HEK293 (cell line): ENCODE measurements at regions not wholly inside any gene's neighbourhood (a gene's known extent, or its start where the extent isn't known, plus 50 kb on each side); places are given as distances from the start of the nearest gene placed in this dataset.
A peak's percentile ranks its signal among the peaks of the same experiment; 100 is the strongest.

Experiments
- BCL11A ChIP-seq: fragments of 450-650 bp; formaldehyde crosslinking; IDR thresholded peaks from 2 replicates; pipeline ENCODE4 v1.5.1; 2016; ENCODE audit warnings: low read depth, missing biosample characterization, missing genetic modification characterization
- BCL11B ChIP-seq: fragments of 450-650 bp; formaldehyde crosslinking; IDR thresholded peaks from 2 replicates; pipeline ENCODE4 v1.5.1; 2016; ENCODE audit warnings: low read depth, missing biosample characterization, missing genetic modification characterization
- GFI1B ChIP-seq: fragments of 450-650 bp; formaldehyde crosslinking; IDR thresholded peaks from 2 replicates; pipeline ENCODE4 v1.5.1; 2016; ENCODE audit warnings: missing biosample characterization, missing genetic modification characterization
- OVOL3 ChIP-seq: fragments of 450-650 bp; formaldehyde crosslinking; IDR thresholded peaks from 2 replicates; pipeline ENCODE4 v1.5.1; 2016; ENCODE audit warnings: missing biosample characterization, missing genetic modification characterization
- ZBTB8A ChIP-seq: fragments of 450-650 bp; formaldehyde crosslinking; IDR thresholded peaks from 2 replicates; pipeline ENCODE4 v1.5.1; 2016; ENCODE audit warnings: missing biosample characterization, missing genetic modification characterization
- ZFHX2 ChIP-seq: fragments of 450-650 bp; formaldehyde crosslinking; conservative IDR thresholded peaks from 2 replicates; pipeline ENCODE4 v1.5.1; 2016; ENCODE audit warnings: missing biosample characterization, missing genetic modification characterization
- ZFP3 ChIP-seq: fragments of 450-650 bp; formaldehyde crosslinking; IDR thresholded peaks from 2 replicates; pipeline ENCODE4 v1.5.1; 2016; ENCODE audit warnings: low read depth, missing biosample characterization, missing genetic modification characterization
- ZIC2 ChIP-seq: fragments of 450-650 bp; formaldehyde crosslinking; IDR thresholded peaks from 2 replicates; pipeline ENCODE4 v1.5.1; 2016; ENCODE audit warnings: missing biosample characterization, missing genetic modification characterization
- ZNF121 ChIP-seq: fragments of 450-650 bp; formaldehyde crosslinking; IDR thresholded peaks from 2 replicates; pipeline ENCODE4 v1.5.1; 2016; ENCODE audit warnings: missing biosample characterization, missing genetic modification characterization
- ZNF133 ChIP-seq: fragments of 450-650 bp; formaldehyde crosslinking; IDR thresholded peaks from 2 replicates; pipeline ENCODE4 v1.5.1; 2016; ENCODE audit warnings: missing biosample characterization, missing genetic modification characterization
- ZNF157 ChIP-seq: fragments of 450-650 bp; formaldehyde crosslinking; IDR thresholded peaks from 2 replicates; pipeline ENCODE4 v1.5.1; 2016; ENCODE audit warnings: missing biosample characterization, missing genetic modification characterization
- ZNF19 ChIP-seq: fragments of 450-650 bp; formaldehyde crosslinking; IDR thresholded peaks from 2 replicates; pipeline ENCODE4; 2016; ENCODE audit warnings: missing biosample characterization, missing genetic modification characterization, low read depth
- ZNF239 ChIP-seq: fragments of 450-650 bp; formaldehyde crosslinking; IDR thresholded peaks from 2 replicates; pipeline ENCODE4 v1.5.1; 2016; ENCODE audit warnings: missing biosample characterization, missing genetic modification characterization
- ZNF24 ChIP-seq: fragments of 450-650 bp; formaldehyde crosslinking; IDR thresholded peaks from 2 replicates; pipeline ENCODE4 v1.5.1; 2016; ENCODE audit warnings: missing biosample characterization, missing genetic modification characterization
- ZNF391 ChIP-seq: fragments of 450-650 bp; formaldehyde crosslinking; IDR thresholded peaks from 2 replicates; pipeline ENCODE4 v1.5.1; 2016; ENCODE audit warnings: low read depth, missing biosample characterization, missing genetic modification characterization, borderline replicate concordance
- ZNF426 ChIP-seq: fragments of 450-650 bp; formaldehyde crosslinking; IDR thresholded peaks from 2 replicates; pipeline ENCODE4 v1.5.1; 2017; ENCODE audit warnings: missing biosample characterization, missing genetic modification characterization, mild to moderate bottlenecking, inconsistent platforms, moderate library complexity
- ZNF530 ChIP-seq: fragments of 450-650 bp; formaldehyde crosslinking; IDR thresholded peaks from 2 replicates; pipeline ENCODE4 v1.5.1; 2016; ENCODE audit warnings: low read depth, missing biosample characterization, missing genetic modification characterization
- ZNF555 ChIP-seq: fragments of 450-650 bp; formaldehyde crosslinking; conservative IDR thresholded peaks from 2 replicates; pipeline ENCODE4 v1.5.1; 2017; ENCODE audit warnings: missing biosample characterization, mild to moderate bottlenecking, missing genetic modification characterization, inconsistent platforms
- ZNF560 ChIP-seq: fragments of 450-650 bp; formaldehyde crosslinking; IDR thresholded peaks from 2 replicates; pipeline ENCODE4 v1.5.1; 2017; ENCODE audit warnings: missing biosample characterization, missing genetic modification characterization, borderline replicate concordance
- ZNF610 ChIP-seq: fragments of 450-650 bp; formaldehyde crosslinking; IDR thresholded peaks from 2 replicates; pipeline ENCODE4 v1.5.1; 2016; ENCODE audit warnings: missing biosample characterization, missing genetic modification characterization, borderline replicate concordance
- ZNF623 ChIP-seq: fragments of 450-650 bp; formaldehyde crosslinking; IDR thresholded peaks from 2 replicates; pipeline ENCODE4 v1.5.1; 2016; ENCODE audit warnings: missing biosample characterization, missing genetic modification characterization
- ZNF654 ChIP-seq: fragments of 450-650 bp; formaldehyde crosslinking; IDR thresholded peaks from 2 replicates; pipeline ENCODE4 v1.5.1; 2016; ENCODE audit warnings: low read depth, missing biosample characterization, missing genetic modification characterization
- ZNF837 ChIP-seq: fragments of 450-650 bp; formaldehyde crosslinking; IDR thresholded peaks from 2 replicates; pipeline ENCODE4 v1.5.1; 2016; ENCODE audit warnings: missing biosample characterization, missing genetic modification characterization
- ZSCAN30 ChIP-seq: fragments of 450-650 bp; IDR thresholded peaks from 2 replicates; pipeline ENCODE4 v1.5.1; 2018; ENCODE audit warnings: missing biosample characterization, mild to moderate bottlenecking, missing genetic modification characterization, moderate library complexity
- ZXDB ChIP-seq: fragments of 450-650 bp; formaldehyde crosslinking; IDR thresholded peaks from 2 replicates; pipeline ENCODE4 v1.5.1; 2016; ENCODE audit warnings: missing biosample characterization, missing genetic modification characterization
- TF ChIP-seq, protein P1 (sequence below): fragments of 450-650 bp; formaldehyde crosslinking; IDR thresholded peaks from 2 replicates; pipeline ENCODE4 v1.5.1; 2017; ENCODE audit warnings: missing biosample characterization, missing genetic modification characterization
- TF ChIP-seq, protein P2 (sequence below): fragments of 450-650 bp; formaldehyde crosslinking; IDR thresholded peaks from 2 replicates; pipeline ENCODE4 v1.5.1; 2016; ENCODE audit warnings: missing biosample characterization, missing genetic modification characterization
- TF ChIP-seq, protein P3 (sequence below): fragments of 450-650 bp; formaldehyde crosslinking; conservative IDR thresholded peaks from 2 replicates; pipeline ENCODE4 v1.5.1; 2016; ENCODE audit warnings: low read depth, missing biosample characterization, missing genetic modification characterization
- TF ChIP-seq, protein P4 (sequence below): fragments of 450-650 bp; IDR thresholded peaks from 2 replicates; pipeline ENCODE4 v1.5.1; 2018; ENCODE audit warnings: missing biosample characterization, mild to moderate bottlenecking, missing genetic modification characterization
- TF ChIP-seq, protein P5 (sequence below): fragments of 450-650 bp; formaldehyde crosslinking; IDR thresholded peaks from 2 replicates; pipeline ENCODE4 v1.5.1; 2017; ENCODE audit warnings: missing biosample characterization, missing genetic modification characterization
- TF ChIP-seq, protein P6 (sequence below): fragments of 450-650 bp; formaldehyde crosslinking; IDR thresholded peaks from 2 replicates; pipeline ENCODE4 v1.5.1; 2016; ENCODE audit warnings: missing biosample characterization, missing genetic modification characterization, borderline replicate concordance

DNA sequence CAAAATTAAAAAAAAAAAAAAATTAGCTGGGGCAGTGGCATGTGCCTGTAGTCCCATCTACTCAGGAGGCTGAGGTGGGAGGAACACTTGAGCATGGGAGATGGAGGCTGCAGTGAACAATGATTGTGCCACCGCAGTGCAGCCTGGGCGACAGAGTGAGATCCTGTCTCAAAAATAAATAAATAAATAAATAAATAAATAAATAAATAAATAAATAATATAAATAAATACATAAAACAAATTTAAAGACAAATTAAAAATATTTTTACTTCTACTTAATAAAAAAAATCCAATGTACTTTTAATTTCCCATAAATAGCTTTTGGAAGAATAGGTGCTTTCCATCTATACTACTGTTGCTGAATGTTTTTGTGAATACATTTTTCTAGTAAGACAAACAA lies 598.4 kb upstream of the EDIL3 start (continued):
- TF ChIP-seq ZNF654 (tag by site-specific recombination) (peak; percentile 25; the same call in 1 of the 2 replicates), ZNF239 (tag by site-specific recombination) (no peak), BCL11A (tag by site-specific recombination) (no peak), GFI1B (tag by site-specific recombination) (no peak), OVOL3 (tag by site-specific recombination) (no peak), ZNF157 (tag by site-specific recombination) (no peak), ZFHX2 (no peak), ZNF426 (peak; percentile 85), ZNF560 (tag by site-specific recombination) (0 out of 2 replicates have a peak, but pooled peaks have one; percentile 27), ZNF133 (tag by site-specific recombination) (no peak), BCL11B (tag by site-specific recombination) (no peak), ZXDB (0 out of 2 replicates have a peak, but pooled peaks have one; percentile 35), ZNF623 (tag by site-specific recombination) (peak; percentile 68), ZSCAN30 (tag by site-specific recombination) (no peak), ZBTB8A (peak; percentile 74), ZIC2 (tag by site-specific recombination) (no peak), ZNF391 (tag by site-specific recombination) (no peak), ZFP3 (tag by site-specific recombination) (no peak), ZNF555 (tag by site-specific recombination) (peak; percentile 85), ZNF121 (tag by site-specific recombination) (no peak), ZNF530 (tag by site-specific recombination) (0 out of 2 replicates have a peak, but pooled peaks have one; percentile 13), ZNF24 (tag by site-specific recombination) (no peak), ZNF610 (tag by site-specific recombination) (no peak), ZNF19 (no peak), ZNF837 (tag by site-specific recombination) (no peak)
- TF ChIP-seq, protein P1, sequence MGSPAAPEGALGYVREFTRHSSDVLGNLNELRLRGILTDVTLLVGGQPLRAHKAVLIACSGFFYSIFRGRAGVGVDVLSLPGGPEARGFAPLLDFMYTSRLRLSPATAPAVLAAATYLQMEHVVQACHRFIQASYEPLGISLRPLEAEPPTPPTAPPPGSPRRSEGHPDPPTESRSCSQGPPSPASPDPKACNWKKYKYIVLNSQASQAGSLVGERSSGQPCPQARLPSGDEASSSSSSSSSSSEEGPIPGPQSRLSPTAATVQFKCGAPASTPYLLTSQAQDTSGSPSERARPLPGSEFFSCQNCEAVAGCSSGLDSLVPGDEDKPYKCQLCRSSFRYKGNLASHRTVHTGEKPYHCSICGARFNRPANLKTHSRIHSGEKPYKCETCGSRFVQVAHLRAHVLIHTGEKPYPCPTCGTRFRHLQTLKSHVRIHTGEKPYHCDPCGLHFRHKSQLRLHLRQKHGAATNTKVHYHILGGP (tag by site-specific recombination): no peak
- TF ChIP-seq, protein P2, sequence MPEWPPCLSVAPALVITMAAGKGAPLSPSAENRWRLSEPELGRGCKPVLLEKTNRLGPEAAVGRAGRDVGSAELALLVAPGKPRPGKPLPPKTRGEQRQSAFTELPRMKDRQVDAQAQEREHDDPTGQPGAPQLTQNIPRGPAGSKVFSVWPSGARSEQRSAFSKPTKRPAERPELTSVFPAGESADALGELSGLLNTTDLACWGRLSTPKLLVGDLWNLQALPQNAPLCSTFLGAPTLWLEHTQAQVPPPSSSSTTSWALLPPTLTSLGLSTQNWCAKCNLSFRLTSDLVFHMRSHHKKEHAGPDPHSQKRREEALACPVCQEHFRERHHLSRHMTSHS (tag by site-specific recombination): no peak
- TF ChIP-seq, protein P3, sequence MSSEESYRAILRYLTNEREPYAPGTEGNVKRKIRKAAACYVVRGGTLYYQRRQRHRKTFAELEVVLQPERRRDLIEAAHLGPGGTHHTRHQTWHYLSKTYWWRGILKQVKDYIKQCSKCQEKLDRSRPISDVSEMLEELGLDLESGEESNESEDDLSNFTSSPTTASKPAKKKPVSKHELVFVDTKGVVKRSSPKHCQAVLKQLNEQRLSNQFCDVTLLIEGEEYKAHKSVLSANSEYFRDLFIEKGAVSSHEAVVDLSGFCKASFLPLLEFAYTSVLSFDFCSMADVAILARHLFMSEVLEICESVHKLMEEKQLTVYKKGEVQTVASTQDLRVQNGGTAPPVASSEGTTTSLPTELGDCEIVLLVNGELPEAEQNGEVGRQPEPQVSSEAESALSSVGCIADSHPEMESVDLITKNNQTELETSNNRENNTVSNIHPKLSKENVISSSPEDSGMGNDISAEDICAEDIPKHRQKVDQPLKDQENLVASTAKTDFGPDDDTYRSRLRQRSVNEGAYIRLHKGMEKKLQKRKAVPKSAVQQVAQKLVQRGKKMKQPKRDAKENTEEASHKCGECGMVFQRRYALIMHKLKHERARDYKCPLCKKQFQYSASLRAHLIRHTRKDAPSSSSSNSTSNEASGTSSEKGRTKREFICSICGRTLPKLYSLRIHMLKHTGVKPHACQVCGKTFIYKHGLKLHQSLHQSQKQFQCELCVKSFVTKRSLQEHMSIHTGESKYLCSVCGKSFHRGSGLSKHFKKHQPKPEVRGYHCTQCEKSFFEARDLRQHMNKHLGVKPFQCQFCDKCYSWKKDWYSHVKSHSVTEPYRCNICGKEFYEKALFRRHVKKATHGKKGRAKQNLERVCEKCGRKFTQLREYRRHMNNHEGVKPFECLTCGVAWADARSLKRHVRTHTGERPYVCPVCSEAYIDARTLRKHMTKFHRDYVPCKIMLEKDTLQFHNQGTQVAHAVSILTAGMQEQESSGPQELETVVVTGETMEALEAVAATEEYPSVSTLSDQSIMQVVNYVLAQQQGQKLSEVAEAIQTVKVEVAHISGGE (tag by site-specific recombination): peak; percentile 71
- TF ChIP-seq, protein P4, sequence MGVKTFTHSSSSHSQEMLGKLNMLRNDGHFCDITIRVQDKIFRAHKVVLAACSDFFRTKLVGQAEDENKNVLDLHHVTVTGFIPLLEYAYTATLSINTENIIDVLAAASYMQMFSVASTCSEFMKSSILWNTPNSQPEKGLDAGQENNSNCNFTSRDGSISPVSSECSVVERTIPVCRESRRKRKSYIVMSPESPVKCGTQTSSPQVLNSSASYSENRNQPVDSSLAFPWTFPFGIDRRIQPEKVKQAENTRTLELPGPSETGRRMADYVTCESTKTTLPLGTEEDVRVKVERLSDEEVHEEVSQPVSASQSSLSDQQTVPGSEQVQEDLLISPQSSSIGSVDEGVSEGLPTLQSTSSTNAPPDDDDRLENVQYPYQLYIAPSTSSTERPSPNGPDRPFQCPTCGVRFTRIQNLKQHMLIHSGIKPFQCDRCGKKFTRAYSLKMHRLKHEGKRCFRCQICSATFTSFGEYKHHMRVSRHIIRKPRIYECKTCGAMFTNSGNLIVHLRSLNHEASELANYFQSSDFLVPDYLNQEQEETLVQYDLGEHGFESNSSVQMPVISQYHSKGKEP (tag by site-specific recombination): no peak
- TF ChIP-seq, protein P5, sequence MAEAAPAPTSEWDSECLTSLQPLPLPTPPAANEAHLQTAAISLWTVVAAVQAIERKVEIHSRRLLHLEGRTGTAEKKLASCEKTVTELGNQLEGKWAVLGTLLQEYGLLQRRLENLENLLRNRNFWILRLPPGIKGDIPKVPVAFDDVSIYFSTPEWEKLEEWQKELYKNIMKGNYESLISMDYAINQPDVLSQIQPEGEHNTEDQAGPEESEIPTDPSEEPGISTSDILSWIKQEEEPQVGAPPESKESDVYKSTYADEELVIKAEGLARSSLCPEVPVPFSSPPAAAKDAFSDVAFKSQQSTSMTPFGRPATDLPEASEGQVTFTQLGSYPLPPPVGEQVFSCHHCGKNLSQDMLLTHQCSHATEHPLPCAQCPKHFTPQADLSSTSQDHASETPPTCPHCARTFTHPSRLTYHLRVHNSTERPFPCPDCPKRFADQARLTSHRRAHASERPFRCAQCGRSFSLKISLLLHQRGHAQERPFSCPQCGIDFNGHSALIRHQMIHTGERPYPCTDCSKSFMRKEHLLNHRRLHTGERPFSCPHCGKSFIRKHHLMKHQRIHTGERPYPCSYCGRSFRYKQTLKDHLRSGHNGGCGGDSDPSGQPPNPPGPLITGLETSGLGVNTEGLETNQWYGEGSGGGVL (tag by site-specific recombination): no peak
- TF ChIP-seq, protein P6, sequence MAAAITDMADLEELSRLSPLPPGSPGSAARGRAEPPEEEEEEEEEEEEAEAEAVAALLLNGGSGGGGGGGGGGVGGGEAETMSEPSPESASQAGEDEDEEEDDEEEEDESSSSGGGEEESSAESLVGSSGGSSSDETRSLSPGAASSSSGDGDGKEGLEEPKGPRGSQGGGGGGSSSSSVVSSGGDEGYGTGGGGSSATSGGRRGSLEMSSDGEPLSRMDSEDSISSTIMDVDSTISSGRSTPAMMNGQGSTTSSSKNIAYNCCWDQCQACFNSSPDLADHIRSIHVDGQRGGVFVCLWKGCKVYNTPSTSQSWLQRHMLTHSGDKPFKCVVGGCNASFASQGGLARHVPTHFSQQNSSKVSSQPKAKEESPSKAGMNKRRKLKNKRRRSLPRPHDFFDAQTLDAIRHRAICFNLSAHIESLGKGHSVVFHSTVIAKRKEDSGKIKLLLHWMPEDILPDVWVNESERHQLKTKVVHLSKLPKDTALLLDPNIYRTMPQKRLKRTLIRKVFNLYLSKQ (tag by site-specific recombination): 0 out of 2 replicates have a peak, but pooled peaks have one; percentile 19
